ENCODE measurements at regions not wholly inside any gene's neighbourhood (a gene's known extent, or its start where the extent isn't known, plus 50 kb on each side); places are given as distances from the start of the nearest gene placed in this dataset.

- Histone ChIP-seq H3K4me1 (ENCODE audit: insufficient read depth, low read length, severe bottlenecking) (no peaks in the 10 kb centered on the region), H2AFZ (ENCODE audit: low read length) (no peak overlapping the region), H3K36me3 (ENCODE audit: insufficient read depth, low read length) (no peaks in the 10 kb centered on the region), H3K9me3 (ENCODE audit: low read length) (no peaks in the 10 kb centered on the region), H3K9ac (ENCODE audit: low read length) (no peak overlapping the region), H3K27ac (ENCODE audit: low read depth, low read length, poor library complexity, severe bottlenecking) (no peak overlapping the region), H3F3A (ENCODE audit: insufficient read depth, low read length) (no peaks in the 10 kb centered on the region), H3K27me3 (ENCODE audit: insufficient read depth, low read length) (no peaks in the 10 kb centered on the region), H3K79me2 (ENCODE audit: insufficient read depth, low read length) (no peaks in the 10 kb centered on the region), H3K4me3 (ENCODE audit: low read depth, low read length, poor library complexity, severe bottlenecking) (no peak overlapping the region), H3K9me2 (ENCODE audit: low read depth, low read length) (no peaks in the 10 kb centered on the region), H3K4me2 (ENCODE audit: low read length) (no peak overlapping the region), H4K20me1 (ENCODE audit: insufficient read depth, low read length) (no peaks in the 10 kb centered on the region)
- TF ChIP-seq EZH2 (IDR thresholded peaks at IDR 0.05; ENCODE audit: borderline replicate concordance, low read length): no peak
- TF ChIP-seq, protein P1, sequence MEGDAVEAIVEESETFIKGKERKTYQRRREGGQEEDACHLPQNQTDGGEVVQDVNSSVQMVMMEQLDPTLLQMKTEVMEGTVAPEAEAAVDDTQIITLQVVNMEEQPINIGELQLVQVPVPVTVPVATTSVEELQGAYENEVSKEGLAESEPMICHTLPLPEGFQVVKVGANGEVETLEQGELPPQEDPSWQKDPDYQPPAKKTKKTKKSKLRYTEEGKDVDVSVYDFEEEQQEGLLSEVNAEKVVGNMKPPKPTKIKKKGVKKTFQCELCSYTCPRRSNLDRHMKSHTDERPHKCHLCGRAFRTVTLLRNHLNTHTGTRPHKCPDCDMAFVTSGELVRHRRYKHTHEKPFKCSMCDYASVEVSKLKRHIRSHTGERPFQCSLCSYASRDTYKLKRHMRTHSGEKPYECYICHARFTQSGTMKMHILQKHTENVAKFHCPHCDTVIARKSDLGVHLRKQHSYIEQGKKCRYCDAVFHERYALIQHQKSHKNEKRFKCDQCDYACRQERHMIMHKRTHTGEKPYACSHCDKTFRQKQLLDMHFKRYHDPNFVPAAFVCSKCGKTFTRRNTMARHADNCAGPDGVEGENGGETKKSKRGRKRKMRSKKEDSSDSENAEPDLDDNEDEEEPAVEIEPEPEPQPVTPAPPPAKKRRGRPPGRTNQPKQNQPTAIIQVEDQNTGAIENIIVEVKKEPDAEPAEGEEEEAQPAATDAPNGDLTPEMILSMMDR (IDR thresholded peaks at IDR 0.05; ENCODE audit: low read length): no peak
These were observed 81.2 kb upstream of the KCND3 start for GRCh38 chr1:112070677-112071076.

- no peaks in the 10 kb centered on the region for H3K79me2 ChIP-seq (ENCODE audit: insufficient read depth, low read length)
These were observed 85.2 kb upstream of the KCND3 start for GRCh38 chr1:112074711-112075110.

GRCh38 chr1:112075566-112075965, 86.1 kb upstream of the KCND3 start:
- TF ChIP-seq EZH2 (IDR thresholded peaks at IDR 0.05; ENCODE audit: borderline replicate concordance, low read length): no peak
- Histone ChIP-seq H3K4me1 (ENCODE audit: insufficient read depth, low read length, severe bottlenecking) (no peaks in the 10 kb centered on the region), H3K27me3 (ENCODE audit: insufficient read depth, low read length) (no peaks in the 10 kb centered on the region), H3K4me2 (ENCODE audit: low read length) (no peak overlapping the region), H3K27ac (ENCODE audit: low read depth, low read length, poor library complexity, severe bottlenecking) (no peak overlapping the region), H4K20me1 (ENCODE audit: insufficient read depth, low read length) (no peaks in the 10 kb centered on the region), H3F3A (ENCODE audit: insufficient read depth, low read length) (no peaks in the 10 kb centered on the region), H2AFZ (ENCODE audit: low read length) (no peak overlapping the region), H3K9me2 (ENCODE audit: low read depth, low read length) (no peaks in the 10 kb centered on the region), H3K79me2 (ENCODE audit: insufficient read depth, low read length) (no peaks in the 10 kb centered on the region), H3K9me3 (ENCODE audit: low read length) (no peaks in the 10 kb centered on the region), H3K4me3 (ENCODE audit: low read depth, low read length, poor library complexity, severe bottlenecking) (no peak overlapping the region), H3K9ac (ENCODE audit: low read length) (no peak overlapping the region), H3K36me3 (ENCODE audit: insufficient read depth, low read length) (no peaks in the 10 kb centered on the region)

More at GRCh38 chr1:112074711-112075110, 85.2 kb upstream of the KCND3 start:
- H3K9me2 ChIP-seq (ENCODE audit: low read depth, low read length): no peaks in the 10 kb centered on the region
- H3F3A ChIP-seq (ENCODE audit: insufficient read depth, low read length): no peaks in the 10 kb centered on the region
- no peaks in the 10 kb centered on the region for H3K27me3 ChIP-seq (ENCODE audit: insufficient read depth, low read length)
- no peak overlapping the region for H3K27ac ChIP-seq (ENCODE audit: low read depth, low read length, poor library complexity, severe bottlenecking)
- H3K4me3 ChIP-seq (ENCODE audit: low read depth, low read length, poor library complexity, severe bottlenecking): no peak overlapping the region
- H4K20me1 ChIP-seq (ENCODE audit: insufficient read depth, low read length): no peaks in the 10 kb centered on the region
- H3K9ac ChIP-seq (ENCODE audit: low read length): no peak overlapping the region
- TF ChIP-seq, protein P1 (IDR thresholded peaks at IDR 0.05; ENCODE audit: low read length): no peak
- TF ChIP-seq EZH2 (IDR thresholded peaks at IDR 0.05; ENCODE audit: borderline replicate concordance, low read length): no peak
- no peaks in the 10 kb centered on the region for H3K9me3 ChIP-seq (ENCODE audit: low read length)
- no peaks in the 10 kb centered on the region for H3K4me1 ChIP-seq (ENCODE audit: insufficient read depth, low read length, severe bottlenecking)
- no peak overlapping the region for H2AFZ ChIP-seq (ENCODE audit: low read length)
- no peaks in the 10 kb centered on the region for H3K36me3 ChIP-seq (ENCODE audit: insufficient read depth, low read length)
- H3K4me2 ChIP-seq (ENCODE audit: low read length): no peak overlapping the region

GRCh38 chr1:112079446-112079845, 90.0 kb upstream of the KCND3 start:
- Histone ChIP-seq H3K79me2 (ENCODE audit: insufficient read depth, low read length) (no peaks in the 10 kb centered on the region), H3K9me2 (ENCODE audit: low read depth, low read length) (no peaks in the 10 kb centered on the region), H3K4me1 (ENCODE audit: insufficient read depth, low read length, severe bottlenecking) (no peaks in the 10 kb centered on the region), H2AFZ (ENCODE audit: low read length) (no peak overlapping the region), H3K9me3 (ENCODE audit: low read length) (no peaks in the 10 kb centered on the region), H3K4me3 (ENCODE audit: low read depth, low read length, poor library complexity, severe bottlenecking) (no peak overlapping the region), H4K20me1 (ENCODE audit: insufficient read depth, low read length) (no peaks in the 10 kb centered on the region), H3K27me3 (ENCODE audit: insufficient read depth, low read length) (no peaks in the 10 kb centered on the region), H3K27ac (ENCODE audit: low read depth, low read length, poor library complexity, severe bottlenecking) (no peak overlapping the region), H3K4me2 (ENCODE audit: low read length) (no peak overlapping the region), H3K9ac (ENCODE audit: low read length) (no peak overlapping the region), H3K36me3 (ENCODE audit: insufficient read depth, low read length) (no peaks in the 10 kb centered on the region), H3F3A (ENCODE audit: insufficient read depth, low read length) (no peaks in the 10 kb centered on the region)
- TF ChIP-seq, protein P1 (IDR thresholded peaks at IDR 0.05; ENCODE audit: low read length): no peak
- TF ChIP-seq EZH2 (IDR thresholded peaks at IDR 0.05; ENCODE audit: borderline replicate concordance, low read length): no peak
